Chondrocyte (in vitro differentiated cells): ENCODE measurements at regions not wholly inside any gene's neighbourhood (a gene's known extent, or its start where the extent isn't known, plus 50 kb on each side); places are given as distances from the start of the nearest gene placed in this dataset.
A peak's percentile ranks its signal among the peaks of the same experiment; 100 is the strongest.

Source experiments
- DNase-seq: peaks from one replicate; pipeline ENCODE4 v3.0.0; 2021; ENCODE audit warnings: mixed read lengths, low spot score
- H3K27ac Mint-ChIP-seq: one replicate; pipeline ENCODE4 v1.8.0; 2021; ENCODE audit warnings: mild to moderate bottlenecking, moderate library complexity, mixed read lengths; ENCODE audit not compliant: unreplicated experiment
- H3K27me3 Mint-ChIP-seq: 2 replicates; pipeline ENCODE4 v1.8.0; 2021; ENCODE audit warnings: low read depth, mixed read lengths
- H3K36me3 Mint-ChIP-seq: 2 replicates; pipeline ENCODE4 v1.8.0; 2021; ENCODE audit warnings: low read depth, mixed read lengths
- H3K4me1 Mint-ChIP-seq: 2 replicates; pipeline ENCODE4 v1.8.0; 2021; ENCODE audit warnings: low read depth, mild to moderate bottlenecking, mixed read lengths
- H3K4me3 Mint-ChIP-seq: one replicate; pipeline ENCODE4 v1.8.0; 2021; ENCODE audit warnings: mild to moderate bottlenecking, moderate library complexity, mixed read lengths; ENCODE audit not compliant: unreplicated experiment
- H3K9me3 Mint-ChIP-seq: 2 replicates; pipeline ENCODE4 v1.8.0; 2021; ENCODE audit warnings: low read depth, mixed read lengths
- TF ChIP-seq, protein P1 (sequence below): fragments of 200-600 bp; sonication (generic); IDR thresholded peaks from 2 replicates; pipeline ENCODE4 v1.5.0; 2021; ENCODE audit warnings: antibody characterized with exemption, mild to moderate bottlenecking, moderate library complexity

GRCh38 chr2:196535742-196536141 is 103.8 kb upstream of the CCDC150 start:
- no peak overlapping the region for H3K4me3 Mint-ChIP-seq
- H3K4me1 Mint-ChIP-seq = peaks cover 13% of the 10 kb centered on the region

DNA sequence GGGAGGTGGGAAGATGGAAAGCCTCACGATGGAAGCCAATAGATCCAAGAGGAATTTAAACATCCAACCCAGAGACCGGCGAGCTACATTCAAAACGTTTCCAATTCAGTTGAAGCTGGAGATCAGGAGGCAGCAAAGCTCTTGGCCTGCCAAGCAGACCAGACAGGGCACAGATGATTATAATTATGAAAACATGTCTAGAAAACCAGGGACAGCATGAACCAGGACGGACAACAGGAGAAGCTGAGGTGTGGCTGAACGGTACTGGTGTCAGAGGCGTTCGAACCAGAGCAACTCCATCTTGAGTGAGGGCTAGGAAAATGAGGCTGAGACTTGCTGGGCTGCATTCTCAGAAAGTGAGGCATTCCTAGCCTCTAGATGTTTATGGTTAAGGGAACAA is 102.2 kb upstream of the CCDC150 start:
- no peaks in the 10 kb centered on the region for H3K27me3 Mint-ChIP-seq
- H3K4me1 Mint-ChIP-seq = peaks cover 17% of the 10 kb centered on the region
- TF ChIP-seq, protein P1, sequence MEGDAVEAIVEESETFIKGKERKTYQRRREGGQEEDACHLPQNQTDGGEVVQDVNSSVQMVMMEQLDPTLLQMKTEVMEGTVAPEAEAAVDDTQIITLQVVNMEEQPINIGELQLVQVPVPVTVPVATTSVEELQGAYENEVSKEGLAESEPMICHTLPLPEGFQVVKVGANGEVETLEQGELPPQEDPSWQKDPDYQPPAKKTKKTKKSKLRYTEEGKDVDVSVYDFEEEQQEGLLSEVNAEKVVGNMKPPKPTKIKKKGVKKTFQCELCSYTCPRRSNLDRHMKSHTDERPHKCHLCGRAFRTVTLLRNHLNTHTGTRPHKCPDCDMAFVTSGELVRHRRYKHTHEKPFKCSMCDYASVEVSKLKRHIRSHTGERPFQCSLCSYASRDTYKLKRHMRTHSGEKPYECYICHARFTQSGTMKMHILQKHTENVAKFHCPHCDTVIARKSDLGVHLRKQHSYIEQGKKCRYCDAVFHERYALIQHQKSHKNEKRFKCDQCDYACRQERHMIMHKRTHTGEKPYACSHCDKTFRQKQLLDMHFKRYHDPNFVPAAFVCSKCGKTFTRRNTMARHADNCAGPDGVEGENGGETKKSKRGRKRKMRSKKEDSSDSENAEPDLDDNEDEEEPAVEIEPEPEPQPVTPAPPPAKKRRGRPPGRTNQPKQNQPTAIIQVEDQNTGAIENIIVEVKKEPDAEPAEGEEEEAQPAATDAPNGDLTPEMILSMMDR = no peak
- no peak for DNase-seq
- H3K9me3 Mint-ChIP-seq = no peaks in the 10 kb centered on the region
- no peaks in the 10 kb centered on the region for H3K36me3 Mint-ChIP-seq
- no peak overlapping the region for H3K4me3 Mint-ChIP-seq
- H3K27ac Mint-ChIP-seq = no peak overlapping the region

More at GRCh38 chr2:196535742-196536141, 103.8 kb upstream of the CCDC150 start:
- Mint-ChIP-seq H3K9me3 (no peaks in the 10 kb centered on the region), H3K27ac (no peak overlapping the region), H3K36me3 (no peaks in the 10 kb centered on the region), H3K27me3 (no peaks in the 10 kb centered on the region)
- DNase-seq = no peak
- TF ChIP-seq, protein P1 = peak; percentile 58

DNA sequence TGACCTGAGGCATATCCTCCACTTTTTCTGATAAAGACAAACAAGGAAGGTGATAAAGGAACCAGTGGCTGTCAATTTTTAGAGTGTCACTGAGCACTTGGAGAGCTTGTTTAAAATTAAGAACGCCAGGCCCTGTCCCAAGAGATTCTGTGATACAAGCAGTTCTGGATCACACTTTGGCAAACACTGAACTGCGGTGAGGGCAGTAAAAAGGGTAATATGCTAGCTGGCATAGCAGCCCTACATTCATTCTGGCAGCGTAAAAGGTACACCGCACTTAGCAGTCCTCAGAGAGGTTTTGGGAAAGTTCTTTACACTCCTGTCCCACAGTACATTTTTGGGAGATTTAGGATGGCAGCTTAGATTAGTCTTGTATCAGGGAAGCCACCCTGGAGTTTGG is 101.3 kb upstream of the CCDC150 start:
- H3K4me3 Mint-ChIP-seq = no peak overlapping the region
- H3K4me1 Mint-ChIP-seq = peaks cover 18% of the 10 kb centered on the region
- H3K9me3 Mint-ChIP-seq = no peaks in the 10 kb centered on the region
- H3K27me3 Mint-ChIP-seq = no peaks in the 10 kb centered on the region
- H3K27ac Mint-ChIP-seq = no peak overlapping the region
- H3K36me3 Mint-ChIP-seq = no peaks in the 10 kb centered on the region
- no peak for DNase-seq
- TF ChIP-seq, protein P1 = no peak

DNA sequence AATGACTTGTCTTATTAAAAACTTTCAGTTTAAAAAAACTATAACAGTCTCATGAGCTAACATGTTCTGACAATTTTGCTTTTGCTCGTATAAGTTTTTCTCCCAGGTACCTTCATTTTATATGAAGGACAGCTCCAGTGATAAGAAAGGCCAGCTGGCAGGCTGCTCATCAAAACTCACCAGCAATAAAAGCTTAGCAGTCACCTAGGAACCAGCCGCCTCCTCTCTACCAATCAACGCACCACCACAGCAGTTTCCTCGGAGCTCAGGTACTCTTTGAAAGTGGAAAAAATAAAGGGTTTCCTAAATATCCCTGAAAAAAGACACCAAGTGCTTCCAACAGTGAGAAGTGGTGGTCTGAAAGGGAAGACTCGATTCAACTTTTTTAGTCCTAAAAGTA is 100.9 kb upstream of the CCDC150 start:
- Mint-ChIP-seq H3K4me3 (no peak overlapping the region), H3K9me3 (no peaks in the 10 kb centered on the region), H3K27me3 (no peaks in the 10 kb centered on the region), H3K36me3 (no peaks in the 10 kb centered on the region), H3K27ac (no peak overlapping the region), H3K4me1 (peaks cover 18% of the 10 kb centered on the region)
- TF ChIP-seq, protein P1 = no peak
- no peak for DNase-seq

DNA sequence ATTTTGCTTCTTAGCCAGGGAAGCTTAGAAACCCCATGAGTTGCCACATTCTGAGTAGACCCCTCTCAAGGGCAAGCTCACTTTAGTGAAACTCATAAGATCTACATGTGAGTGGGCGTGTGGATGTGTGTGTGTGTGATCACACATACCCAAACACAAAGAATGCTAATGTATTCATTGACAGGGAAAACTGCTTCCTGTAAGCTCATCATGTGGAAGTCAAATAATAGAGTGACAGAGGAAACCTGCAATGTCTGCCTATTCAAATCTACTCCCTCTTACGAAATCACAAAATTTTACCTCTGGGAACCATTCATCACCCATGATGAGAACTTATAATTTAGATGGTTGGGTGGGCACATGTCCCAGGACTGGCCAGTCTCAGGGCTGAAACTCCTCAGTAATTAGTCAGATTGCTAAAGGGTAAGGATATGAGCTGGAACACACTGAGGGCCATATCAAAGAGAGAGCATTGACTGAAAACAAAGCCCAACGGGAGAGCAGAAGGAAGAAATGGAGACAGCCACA is 94.5 kb upstream of the CCDC150 start:
- H3K4me3 Mint-ChIP-seq = no peak overlapping the region
- H3K4me1 Mint-ChIP-seq = peaks cover 8% of the 10 kb centered on the region
- H3K27ac Mint-ChIP-seq = no peak overlapping the region
- TF ChIP-seq, protein P1 = no peak
- H3K9me3 Mint-ChIP-seq = no peaks in the 10 kb centered on the region
- peaks cover 2% of the 10 kb centered on the region for H3K36me3 Mint-ChIP-seq
- DNase-seq = no peak
- H3K27me3 Mint-ChIP-seq = no peaks in the 10 kb centered on the region
